ENCODE measurements at regions not wholly inside any gene's neighbourhood (a gene's known extent, or its start where the extent isn't known, plus 50 kb on each side); places are given as distances from the start of the nearest gene placed in this dataset.

DNA sequence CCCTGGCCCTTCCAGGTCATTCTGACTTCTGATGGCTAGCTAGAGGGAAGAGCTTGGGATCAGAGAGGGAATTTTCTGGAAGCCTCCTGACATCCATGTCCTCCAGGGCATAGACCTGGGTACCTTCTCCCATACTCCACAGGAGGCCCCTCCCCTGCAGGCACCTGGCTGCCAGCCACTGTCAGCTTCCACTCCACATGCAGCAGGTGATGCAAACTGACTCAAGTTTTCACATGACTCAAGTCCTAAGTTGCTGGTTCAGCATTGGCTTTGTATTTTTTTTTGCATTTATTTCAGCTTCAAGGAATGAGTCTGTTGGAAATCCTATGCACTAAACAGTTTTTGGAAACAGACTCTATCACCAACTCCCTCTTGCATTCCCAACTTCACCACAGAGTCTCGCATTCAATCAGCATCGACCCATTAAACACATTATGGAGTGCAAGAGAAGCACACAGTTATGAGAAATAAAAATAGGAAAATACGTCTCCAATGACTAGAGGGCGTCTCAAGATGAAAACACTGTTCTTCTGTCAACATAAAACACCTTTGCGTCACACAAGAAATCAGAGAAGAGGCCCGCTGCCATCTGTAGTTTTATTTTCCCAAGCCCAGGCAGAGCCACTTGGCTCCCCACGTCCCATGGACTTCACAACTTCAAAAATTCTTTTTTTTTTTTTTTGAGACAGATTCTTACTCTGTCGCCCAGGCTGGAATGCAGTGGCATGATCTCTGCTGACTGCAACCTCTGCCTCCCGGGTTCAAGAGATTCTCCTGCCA lies 362.6 kb upstream of the MGMT start:
- no peak overlapping the region for H3K27ac ChIP-seq (ENCODE audit: low read length)
- H3K79me2 ChIP-seq (replicated peaks; ENCODE audit: insufficient read depth, low read length), result no peaks in the 10 kb centered on the region
- no peaks in the 10 kb centered on the region for H3K9me3 ChIP-seq (ENCODE audit: low read length)
- no peak overlapping the region for H3K4me3 ChIP-seq (ENCODE audit: low read length)
- no peak for TF ChIP-seq POLR2AphosphoS5 (IDR thresholded peaks at IDR 0.05)
- TF ChIP-seq TAF1 (IDR thresholded peaks at IDR 0.05; ENCODE audit: low read depth), result no peak
- TF ChIP-seq, protein P1, sequence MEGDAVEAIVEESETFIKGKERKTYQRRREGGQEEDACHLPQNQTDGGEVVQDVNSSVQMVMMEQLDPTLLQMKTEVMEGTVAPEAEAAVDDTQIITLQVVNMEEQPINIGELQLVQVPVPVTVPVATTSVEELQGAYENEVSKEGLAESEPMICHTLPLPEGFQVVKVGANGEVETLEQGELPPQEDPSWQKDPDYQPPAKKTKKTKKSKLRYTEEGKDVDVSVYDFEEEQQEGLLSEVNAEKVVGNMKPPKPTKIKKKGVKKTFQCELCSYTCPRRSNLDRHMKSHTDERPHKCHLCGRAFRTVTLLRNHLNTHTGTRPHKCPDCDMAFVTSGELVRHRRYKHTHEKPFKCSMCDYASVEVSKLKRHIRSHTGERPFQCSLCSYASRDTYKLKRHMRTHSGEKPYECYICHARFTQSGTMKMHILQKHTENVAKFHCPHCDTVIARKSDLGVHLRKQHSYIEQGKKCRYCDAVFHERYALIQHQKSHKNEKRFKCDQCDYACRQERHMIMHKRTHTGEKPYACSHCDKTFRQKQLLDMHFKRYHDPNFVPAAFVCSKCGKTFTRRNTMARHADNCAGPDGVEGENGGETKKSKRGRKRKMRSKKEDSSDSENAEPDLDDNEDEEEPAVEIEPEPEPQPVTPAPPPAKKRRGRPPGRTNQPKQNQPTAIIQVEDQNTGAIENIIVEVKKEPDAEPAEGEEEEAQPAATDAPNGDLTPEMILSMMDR (IDR thresholded peaks at IDR 0.05; ENCODE audit: poor library complexity, severe bottlenecking), result no peak
- no peak for TF ChIP-seq SMC3 (conservative IDR thresholded peaks at IDR 0.05; ENCODE audit: poor library complexity)
- TF ChIP-seq EZH2 (IDR thresholded peaks at IDR 0.05; ENCODE audit: borderline replicate concordance, insufficient read depth, low read length, poor library complexity, severe bottlenecking), result no peak
- no peak for TF ChIP-seq EP300 (conservative IDR thresholded peaks at IDR 0.05; ENCODE audit: poor library complexity, severe bottlenecking)
- no peak for TF ChIP-seq RAD21 (conservative IDR thresholded peaks at IDR 0.05)
- no peak for TF ChIP-seq MXI1 (conservative IDR thresholded peaks at IDR 0.05; ENCODE audit: poor library complexity, severe bottlenecking)
- TF ChIP-seq, protein P2, sequence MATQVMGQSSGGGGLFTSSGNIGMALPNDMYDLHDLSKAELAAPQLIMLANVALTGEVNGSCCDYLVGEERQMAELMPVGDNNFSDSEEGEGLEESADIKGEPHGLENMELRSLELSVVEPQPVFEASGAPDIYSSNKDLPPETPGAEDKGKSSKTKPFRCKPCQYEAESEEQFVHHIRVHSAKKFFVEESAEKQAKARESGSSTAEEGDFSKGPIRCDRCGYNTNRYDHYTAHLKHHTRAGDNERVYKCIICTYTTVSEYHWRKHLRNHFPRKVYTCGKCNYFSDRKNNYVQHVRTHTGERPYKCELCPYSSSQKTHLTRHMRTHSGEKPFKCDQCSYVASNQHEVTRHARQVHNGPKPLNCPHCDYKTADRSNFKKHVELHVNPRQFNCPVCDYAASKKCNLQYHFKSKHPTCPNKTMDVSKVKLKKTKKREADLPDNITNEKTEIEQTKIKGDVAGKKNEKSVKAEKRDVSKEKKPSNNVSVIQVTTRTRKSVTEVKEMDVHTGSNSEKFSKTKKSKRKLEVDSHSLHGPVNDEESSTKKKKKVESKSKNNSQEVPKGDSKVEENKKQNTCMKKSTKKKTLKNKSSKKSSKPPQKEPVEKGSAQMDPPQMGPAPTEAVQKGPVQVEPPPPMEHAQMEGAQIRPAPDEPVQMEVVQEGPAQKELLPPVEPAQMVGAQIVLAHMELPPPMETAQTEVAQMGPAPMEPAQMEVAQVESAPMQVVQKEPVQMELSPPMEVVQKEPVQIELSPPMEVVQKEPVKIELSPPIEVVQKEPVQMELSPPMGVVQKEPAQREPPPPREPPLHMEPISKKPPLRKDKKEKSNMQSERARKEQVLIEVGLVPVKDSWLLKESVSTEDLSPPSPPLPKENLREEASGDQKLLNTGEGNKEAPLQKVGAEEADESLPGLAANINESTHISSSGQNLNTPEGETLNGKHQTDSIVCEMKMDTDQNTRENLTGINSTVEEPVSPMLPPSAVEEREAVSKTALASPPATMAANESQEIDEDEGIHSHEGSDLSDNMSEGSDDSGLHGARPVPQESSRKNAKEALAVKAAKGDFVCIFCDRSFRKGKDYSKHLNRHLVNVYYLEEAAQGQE (IDR thresholded peaks at IDR 0.05; ENCODE audit: borderline replicate concordance), result no peak
- H2AFZ ChIP-seq (ENCODE audit: low read depth, low read length), result no peak overlapping the region
- H3K27me3 ChIP-seq (ENCODE audit: insufficient read depth, low read depth, low read length), result no peaks in the 10 kb centered on the region
- no peaks in the 10 kb centered on the region for H4K20me1 ChIP-seq (ENCODE audit: insufficient read depth)
- no peaks in the 10 kb centered on the region for H3F3A ChIP-seq (ENCODE audit: insufficient read depth, low read length, poor library complexity, severe bottlenecking)
- H3K4me2 ChIP-seq (ENCODE audit: low read length), result no peak overlapping the region
- no peak overlapping the region for H3K9ac ChIP-seq (ENCODE audit: low read length)
- H3K36me3 ChIP-seq (ENCODE audit: insufficient read depth, low read length), result no peaks in the 10 kb centered on the region
- no peaks in the 10 kb centered on the region for H3K9me2 ChIP-seq (ENCODE audit: insufficient read depth, low read length)

DNA sequence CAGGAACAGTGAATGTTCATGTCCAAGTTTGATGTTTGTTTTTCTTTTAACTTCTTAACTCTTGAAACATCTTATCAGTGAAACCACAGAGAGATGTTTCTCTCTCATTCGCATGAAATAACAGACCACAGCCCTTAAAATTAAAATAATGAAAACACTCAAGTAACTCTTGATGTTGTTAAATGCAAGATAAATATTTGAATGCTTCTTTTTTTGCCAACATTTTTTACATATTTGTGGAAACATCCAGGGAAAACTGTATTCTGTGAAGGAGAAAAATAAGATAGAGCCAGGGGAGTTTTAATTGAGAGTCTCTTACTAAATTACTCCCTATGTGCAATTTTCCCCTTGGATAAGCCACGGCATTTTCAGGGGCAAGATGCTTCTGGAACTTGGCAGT lies 361.8 kb upstream of the MGMT start:
- H3K4me2 ChIP-seq (ENCODE audit: low read length), result no peak overlapping the region

More for the DNA sequence above, 361.8 kb upstream of the MGMT start:
- Histone ChIP-seq H3K27me3 (ENCODE audit: insufficient read depth, low read depth, low read length) (no peaks in the 10 kb centered on the region), H3K9ac (ENCODE audit: low read length) (no peak overlapping the region), H3K27ac (ENCODE audit: low read length) (no peak overlapping the region), H3K79me2 (replicated peaks; ENCODE audit: insufficient read depth, low read length) (no peaks in the 10 kb centered on the region), H3F3A (ENCODE audit: insufficient read depth, low read length, poor library complexity, severe bottlenecking) (no peaks in the 10 kb centered on the region), H3K36me3 (ENCODE audit: insufficient read depth, low read length) (no peaks in the 10 kb centered on the region), H3K9me2 (ENCODE audit: insufficient read depth, low read length) (no peaks in the 10 kb centered on the region), H3K9me3 (ENCODE audit: low read length) (no peaks in the 10 kb centered on the region), H2AFZ (ENCODE audit: low read depth, low read length) (no peak overlapping the region), H3K4me3 (ENCODE audit: low read length) (no peak overlapping the region), H4K20me1 (ENCODE audit: insufficient read depth) (no peaks in the 10 kb centered on the region)
- no peak for TF ChIP-seq POLR2AphosphoS5 (IDR thresholded peaks at IDR 0.05)
- TF ChIP-seq MXI1 (conservative IDR thresholded peaks at IDR 0.05; ENCODE audit: poor library complexity, severe bottlenecking), result no peak
- TF ChIP-seq RAD21 (conservative IDR thresholded peaks at IDR 0.05), result no peak
- no peak for TF ChIP-seq TAF1 (IDR thresholded peaks at IDR 0.05; ENCODE audit: low read depth)
- TF ChIP-seq EZH2 (IDR thresholded peaks at IDR 0.05; ENCODE audit: borderline replicate concordance, insufficient read depth, low read length, poor library complexity, severe bottlenecking), result no peak
- TF ChIP-seq EP300 (conservative IDR thresholded peaks at IDR 0.05; ENCODE audit: poor library complexity, severe bottlenecking), result no peak
- TF ChIP-seq, protein P2 (IDR thresholded peaks at IDR 0.05; ENCODE audit: borderline replicate concordance), result no peak
- no peak for TF ChIP-seq SMC3 (conservative IDR thresholded peaks at IDR 0.05; ENCODE audit: poor library complexity)
- TF ChIP-seq, protein P1 (IDR thresholded peaks at IDR 0.05; ENCODE audit: poor library complexity, severe bottlenecking), result no peak
